Right atrium auricular region (tissue), 2 donors: ENCODE measurements at regions not wholly inside any gene's neighbourhood (a gene's known extent, or its start where the extent isn't known, plus 50 kb on each side); places are given as distances from the start of the nearest gene placed in this dataset.
A peak's percentile ranks its signal among the peaks of the same experiment; 100 is the strongest.
"Not testable (repeated sequence)": the region's sequence is repeated elsewhere in the genome, so short reads cannot be mapped to it uniquely, and the experiment has no call there.

Source experiments
- DNase-seq: peaks from one replicate; pipeline ENCODE4 v3.0.0-alpha.2; 2019; ENCODE audit warnings: low spot score
- H3K27ac ChIP-seq, 2 donors: fragments of 200-600 bp; sonication (generic); 1 replicate in 1 of 2; 2 replicates in 1 of 2; pipeline ENCODE4 v1.5.1; 2016 to 2019
- H3K27me3 ChIP-seq, 2 donors: fragments of 200-600 bp; sonication (generic); one replicate each; pipeline versions ENCODE4 v1.5.1 to v1.6.0; 2017 to 2019
- H3K36me3 ChIP-seq: fragments of 200-600 bp; sonication (generic); one replicate; pipeline ENCODE4 v1.5.1; 2016
- H3K4me1 ChIP-seq, 2 donors: fragments of 200-600 bp; sonication (generic); one replicate each; pipeline versions ENCODE4 v1.5.1 to v1.6.0; 2017 to 2019
- H3K4me3 ChIP-seq, 2 donors: fragments of 200-600 bp; sonication (generic); 1 replicate in 1 of 2; 2 replicates in 1 of 2; pipeline ENCODE4 v1.5.1; 2017 to 2019; ENCODE audit warnings: mild to moderate bottlenecking in 1 of 2, moderate library complexity in 1 of 2
- H3K9me3 ChIP-seq, 2 donors: fragments of 200-600 bp; sonication (generic); one replicate each; pipeline ENCODE4 v1.5.1; 2019
- TF ChIP-seq, protein P1 (sequence below), 2 donors: fragments of 200-600 bp; sonication (generic); IDR thresholded peaks; one replicate each; pipeline ENCODE4 v1.5.1; 2019; ENCODE audit warnings: antibody characterized with exemption in 2 of 2

DNA sequence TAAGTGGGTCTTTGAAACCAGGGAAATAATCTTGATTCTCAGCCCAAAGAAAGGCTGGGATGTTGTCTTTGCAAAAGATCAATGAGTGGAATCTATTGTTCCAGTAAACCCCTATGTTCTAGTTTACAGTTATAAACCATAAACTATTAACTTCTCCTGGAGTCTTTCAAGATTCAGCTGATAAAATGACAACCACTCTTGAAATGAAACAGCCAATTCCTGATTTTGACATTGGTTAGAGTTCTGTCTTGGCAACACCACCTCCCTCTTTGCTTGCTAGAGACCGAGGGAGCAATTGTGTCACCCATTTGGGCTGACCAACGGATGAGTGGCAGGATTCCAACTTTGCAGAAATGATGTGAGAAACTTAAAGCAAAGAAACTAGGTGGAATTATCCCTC is 746.9 kb downstream of the SLC4A3 start:
- H3K9me3 ChIP-seq = peaks cover 0 to 4% of the 10 kb centered on the region in 2 donors
- TF ChIP-seq, protein P1, sequence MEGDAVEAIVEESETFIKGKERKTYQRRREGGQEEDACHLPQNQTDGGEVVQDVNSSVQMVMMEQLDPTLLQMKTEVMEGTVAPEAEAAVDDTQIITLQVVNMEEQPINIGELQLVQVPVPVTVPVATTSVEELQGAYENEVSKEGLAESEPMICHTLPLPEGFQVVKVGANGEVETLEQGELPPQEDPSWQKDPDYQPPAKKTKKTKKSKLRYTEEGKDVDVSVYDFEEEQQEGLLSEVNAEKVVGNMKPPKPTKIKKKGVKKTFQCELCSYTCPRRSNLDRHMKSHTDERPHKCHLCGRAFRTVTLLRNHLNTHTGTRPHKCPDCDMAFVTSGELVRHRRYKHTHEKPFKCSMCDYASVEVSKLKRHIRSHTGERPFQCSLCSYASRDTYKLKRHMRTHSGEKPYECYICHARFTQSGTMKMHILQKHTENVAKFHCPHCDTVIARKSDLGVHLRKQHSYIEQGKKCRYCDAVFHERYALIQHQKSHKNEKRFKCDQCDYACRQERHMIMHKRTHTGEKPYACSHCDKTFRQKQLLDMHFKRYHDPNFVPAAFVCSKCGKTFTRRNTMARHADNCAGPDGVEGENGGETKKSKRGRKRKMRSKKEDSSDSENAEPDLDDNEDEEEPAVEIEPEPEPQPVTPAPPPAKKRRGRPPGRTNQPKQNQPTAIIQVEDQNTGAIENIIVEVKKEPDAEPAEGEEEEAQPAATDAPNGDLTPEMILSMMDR (IDR thresholded peaks at IDR 0.05) = no peak
- no peak overlapping the region for H3K4me3 ChIP-seq
- DNase-seq = no peak
- no peaks in the 10 kb centered on the region for H3K4me1 ChIP-seq
- no peaks in the 10 kb centered on the region for H3K36me3 ChIP-seq
- no peaks in the 10 kb centered on the region for H3K27me3 ChIP-seq
- no peak overlapping the region for H3K27ac ChIP-seq

DNA sequence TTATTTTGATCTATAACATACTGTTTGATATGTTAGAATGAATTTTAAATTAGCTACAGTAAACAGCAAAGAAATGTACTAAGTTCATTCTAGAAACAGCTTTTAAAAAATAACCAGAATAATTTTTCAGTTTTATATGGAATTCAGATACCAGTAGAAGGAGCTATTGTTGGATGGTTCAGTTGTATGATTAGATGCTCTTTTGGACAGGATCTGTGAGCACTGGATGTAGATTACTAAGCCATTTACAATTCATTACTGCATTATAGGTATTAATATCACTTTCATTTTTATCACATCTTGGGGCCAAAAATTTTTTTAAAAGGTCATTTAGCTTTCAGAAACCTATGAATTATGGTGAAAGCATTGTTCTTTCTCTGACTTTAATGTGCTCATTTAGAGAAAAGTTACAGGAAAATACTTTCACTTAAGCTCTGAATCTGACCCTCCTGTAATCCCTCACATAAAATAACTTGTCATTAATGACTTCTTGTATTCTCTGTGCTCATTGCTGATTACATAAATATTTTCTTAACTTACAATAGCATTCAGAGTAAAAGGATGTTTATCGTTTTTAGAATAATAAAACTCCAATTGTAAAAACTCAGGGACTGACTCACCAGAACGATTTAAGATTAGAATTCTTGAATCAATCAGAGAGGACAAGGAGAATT is 750.2 kb downstream of the SLC4A3 start:
- Histone ChIP-seq H3K4me1 (no peaks in the 10 kb centered on the region), H3K36me3 (no peaks in the 10 kb centered on the region), H3K9me3 (peaks cover 0 to 12% of the 10 kb centered on the region in 2 donors), H3K4me3 (no peak overlapping the region), H3K27ac (no peak overlapping the region), H3K27me3 (no peaks in the 10 kb centered on the region)
- TF ChIP-seq, protein P1 (IDR thresholded peaks at IDR 0.05) = no peak
- no peak for DNase-seq

DNA sequence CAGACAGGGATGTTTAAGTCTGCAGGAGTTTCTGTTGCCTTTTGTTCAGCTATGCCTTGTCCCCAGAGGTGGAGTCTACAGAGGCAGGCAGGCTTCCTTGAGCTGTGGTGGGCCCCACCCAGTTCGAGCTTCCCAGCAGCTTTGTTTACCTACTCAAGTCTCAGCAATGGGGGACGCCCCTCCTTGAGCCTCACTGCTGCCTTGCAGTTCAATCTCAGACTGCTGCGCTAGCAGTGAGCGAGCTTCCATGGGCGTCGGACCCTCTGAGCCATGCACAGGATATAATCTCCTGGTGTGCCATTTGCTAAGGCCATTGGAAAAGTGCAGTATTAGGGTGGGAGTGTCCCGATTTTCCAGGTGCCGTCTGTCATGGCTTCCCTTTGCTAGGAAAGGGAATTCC is 760.3 kb downstream of the SLC4A3 start:
- not testable (repeated sequence) for H3K27me3 ChIP-seq, H3K4me3 ChIP-seq, H3K36me3 ChIP-seq, H3K27ac ChIP-seq, H3K9me3 ChIP-seq, H3K4me1 ChIP-seq, DNase-seq

DNA sequence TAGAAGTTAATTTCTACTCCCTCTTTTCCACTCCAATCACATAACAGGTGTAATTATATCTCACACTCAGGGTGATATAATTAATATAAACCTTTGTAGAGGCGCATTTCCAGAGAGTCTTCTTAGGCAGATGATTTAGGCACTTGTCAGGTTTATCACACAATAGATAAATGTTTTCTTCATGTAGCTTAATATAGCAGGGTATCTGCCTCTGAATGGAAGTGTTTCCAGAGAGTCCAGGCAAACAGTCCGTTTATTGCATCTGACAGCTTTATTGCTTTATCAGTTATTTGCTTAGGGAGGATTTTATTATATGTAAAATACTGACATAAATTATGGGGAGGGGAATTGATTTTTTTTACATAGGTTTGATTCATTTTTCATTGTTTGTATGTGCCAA is 766.3 kb downstream of the SLC4A3 start:
- DNase-seq = no peak
- TF ChIP-seq, protein P1 (IDR thresholded peaks at IDR 0.05) = no peak
- no peak overlapping the region for H3K4me3 ChIP-seq
- H3K4me1 ChIP-seq = peaks cover 0 to 18% of the 10 kb centered on the region in 2 donors
- H3K27ac ChIP-seq = peak overlapping the region in 1 of 2 donors; percentile 79
- no peaks in the 10 kb centered on the region for H3K36me3 ChIP-seq
- H3K27me3 ChIP-seq = no peaks in the 10 kb centered on the region
- no peaks in the 10 kb centered on the region for H3K9me3 ChIP-seq

DNA sequence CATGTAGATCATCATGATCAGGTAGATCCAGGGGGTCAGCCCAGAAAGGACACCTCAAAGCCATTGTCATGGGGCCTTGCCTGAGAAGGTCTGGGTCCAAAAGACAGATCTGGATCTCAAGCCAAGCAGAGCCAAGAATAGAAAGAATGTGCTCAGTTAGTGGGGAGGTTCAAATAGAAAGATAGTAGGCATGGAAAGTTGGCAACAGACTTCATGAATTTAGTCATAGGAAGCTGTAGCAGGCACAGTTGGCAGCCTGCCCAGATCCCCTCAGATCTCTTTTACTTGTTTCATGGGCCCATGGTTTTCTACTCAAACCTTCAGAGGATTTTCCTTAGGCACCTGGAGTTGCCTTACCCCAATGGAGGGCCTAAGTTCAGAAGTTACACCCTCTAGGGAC is 767.0 kb downstream of the SLC4A3 start:
- DNase-seq = no peak
- Histone ChIP-seq H3K27ac (peak overlapping the region; percentile 13 to 79), H3K36me3 (no peaks in the 10 kb centered on the region), H3K4me3 (no peak overlapping the region), H3K4me1 (peaks cover 0 to 18% of the 10 kb centered on the region in 2 donors), H3K27me3 (no peaks in the 10 kb centered on the region), H3K9me3 (no peaks in the 10 kb centered on the region)
- TF ChIP-seq, protein P1 (IDR thresholded peaks at IDR 0.05) = no peak

DNA sequence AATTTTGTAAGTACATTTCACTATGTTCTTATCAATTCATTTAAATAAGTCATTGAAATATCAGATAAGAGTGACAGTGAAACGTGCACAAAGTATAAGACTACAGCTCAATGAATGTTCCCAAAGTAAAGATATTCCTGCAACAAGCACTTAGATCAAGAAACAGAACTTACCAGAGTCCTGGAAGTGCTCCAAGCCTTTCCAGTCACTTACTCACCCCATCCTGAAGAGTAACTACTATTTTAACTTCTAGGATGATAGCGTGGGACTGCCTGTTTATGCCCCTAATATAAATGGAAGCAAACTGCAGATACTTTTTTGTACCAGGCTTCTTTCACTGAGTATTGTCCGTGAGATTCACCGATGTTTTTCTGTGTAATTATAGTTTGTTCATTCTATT is 768.9 kb downstream of the SLC4A3 start:
- no peak for DNase-seq
- Histone ChIP-seq H3K27ac (peak overlapping the region in 1 of 2 donors; percentile 79), H3K4me1 (peaks cover 0 to 18% of the 10 kb centered on the region in 2 donors), H3K4me3 (no peak overlapping the region), H3K36me3 (no peaks in the 10 kb centered on the region), H3K9me3 (no peaks in the 10 kb centered on the region), H3K27me3 (no peaks in the 10 kb centered on the region)
- TF ChIP-seq, protein P1 (IDR thresholded peaks at IDR 0.05) = no peak
